H9 (cell line): ENCODE measurements at regions not wholly inside any gene's neighbourhood (a gene's known extent, or its start where the extent isn't known, plus 50 kb on each side); places are given as distances from the start of the nearest gene placed in this dataset.

Experiments
- DNase-seq: peaks from one replicate; pipeline ENCODE4 v3.0.0-alpha.2; 2017
- H2AFZ ChIP-seq: one replicate; pipeline ENCODE4 v1.6.1; 2013; ENCODE audit warnings: mild to moderate bottlenecking, low read length, control low read depth, moderate library complexity
- H2AK5ac ChIP-seq: 2 replicates; pipeline ENCODE4 v1.6.1; 2013; ENCODE audit warnings: low read length, control low read depth, mixed read lengths; ENCODE audit not compliant: insufficient read length
- H2BK120ac ChIP-seq: one replicate; pipeline ENCODE4 v1.6.1; 2013; ENCODE audit warnings: low read depth, mild to moderate bottlenecking, low read length, control low read depth, inconsistent platforms; ENCODE audit not compliant: poor library complexity, severe bottlenecking
- H2BK12ac ChIP-seq: 2 replicates; pipeline ENCODE4 v1.6.1; 2013; ENCODE audit warnings: low read length, control low read depth, mixed read lengths, low read depth; ENCODE audit not compliant: insufficient read length
- H2BK15ac ChIP-seq: 2 replicates; pipeline ENCODE4 v1.6.1; 2013; ENCODE audit warnings: low read depth, low read length, control low read depth
- H2BK20ac ChIP-seq: one replicate; pipeline ENCODE4 v1.6.1; 2013; ENCODE audit warnings: low read depth, mild to moderate bottlenecking, low read length, control low read depth, inconsistent platforms; ENCODE audit not compliant: poor library complexity, severe bottlenecking
- H2BK5ac ChIP-seq: 2 replicates; pipeline ENCODE4 v1.6.1; 2013; ENCODE audit warnings: low read length, control low read depth, mixed read lengths; ENCODE audit not compliant: insufficient read length
- H3K14ac ChIP-seq: 2 replicates; pipeline ENCODE4 v1.6.1; 2013; ENCODE audit warnings: low read length, control low read depth; ENCODE audit not compliant: insufficient read depth
- H3K18ac ChIP-seq: 2 replicates; pipeline ENCODE4 v1.6.1; 2013; ENCODE audit warnings: low read depth, mild to moderate bottlenecking, mixed read lengths, low read length, control low read depth; ENCODE audit not compliant: insufficient read length
- H3K23ac ChIP-seq: 2 replicates; pipeline ENCODE4 v1.6.1; 2013; ENCODE audit warnings: low read length, control low read depth, mixed read lengths, low read depth; ENCODE audit not compliant: insufficient read length
- H3K23me2 ChIP-seq: 2 replicates; pipeline ENCODE4 v1.6.1; 2013; ENCODE audit warnings: low read depth, mild to moderate bottlenecking, mixed read lengths, low read length, control low read depth; ENCODE audit not compliant: insufficient read length, poor library complexity, severe bottlenecking
- H3K27ac ChIP-seq: 2 replicates; pipeline ENCODE4 v1.5.1; 2013; ENCODE audit warnings: low read length, control low read depth, mixed read lengths, low read depth; ENCODE audit not compliant: insufficient read length
- H3K27me3 ChIP-seq: 2 replicates; pipeline ENCODE4 v1.6.1; 2013; ENCODE audit warnings: low read length, control low read depth, inconsistent platforms; ENCODE audit not compliant: insufficient read depth
- H3K4ac ChIP-seq: 2 replicates; pipeline ENCODE4 v1.6.1; 2013; ENCODE audit warnings: low read depth, mild to moderate bottlenecking, control low read depth, inconsistent platforms, low read length, moderate library complexity
- H3K4me1 ChIP-seq: 2 replicates; pipeline ENCODE4 v1.6.1; 2013; ENCODE audit warnings: low read length, control low read depth, inconsistent platforms; ENCODE audit not compliant: insufficient read depth
- H3K4me2 ChIP-seq: 2 replicates; pipeline ENCODE4 v1.6.1; 2013; ENCODE audit warnings: low read length, control low read depth, mixed read lengths; ENCODE audit not compliant: insufficient read length, insufficient read depth
- H3K56ac ChIP-seq: 2 replicates; pipeline ENCODE4 v1.6.1; 2013; ENCODE audit warnings: low read depth, mild to moderate bottlenecking, mixed read lengths, low read length, control low read depth; ENCODE audit not compliant: insufficient read length
- H3K79me1 ChIP-seq: 2 replicates; pipeline ENCODE4 v1.6.1; 2013; ENCODE audit warnings: low read depth, mild to moderate bottlenecking, moderate library complexity, low read length, control low read depth, inconsistent platforms; ENCODE audit not compliant: insufficient read depth, poor library complexity, severe bottlenecking
- H3K79me2 ChIP-seq: 2 replicates; pipeline ENCODE4 v1.6.1; 2013; ENCODE audit warnings: low read length, control low read depth, inconsistent platforms; ENCODE audit not compliant: insufficient read depth
- H3K9ac ChIP-seq: 2 replicates; pipeline ENCODE4 v1.6.1; 2013; ENCODE audit warnings: low read length, control low read depth, mixed read lengths; ENCODE audit not compliant: insufficient read length; ENCODE audit errors: extremely low read depth
- H3K9me3 ChIP-seq: one replicate; pipeline ENCODE4 v1.6.1; 2013; ENCODE audit warnings: low read depth, low read length, inconsistent platforms; ENCODE audit not compliant: control insufficient read depth
- H3T11ph ChIP-seq: one replicate; pipeline ENCODE4 v1.6.1; 2013; ENCODE audit warnings: mild to moderate bottlenecking, low read length, control low read depth, inconsistent platforms
- H4K20me1 ChIP-seq: one replicate; pipeline ENCODE4 v1.6.1; 2013; ENCODE audit not compliant: control insufficient read depth, insufficient read length, insufficient read depth
- H4K5ac ChIP-seq: 2 replicates; pipeline ENCODE4 v1.6.1; 2013; ENCODE audit warnings: low read depth, mild to moderate bottlenecking, mixed read lengths, low read length, control low read depth; ENCODE audit not compliant: insufficient read length
- H4K8ac ChIP-seq: replicated peaks from 2 replicates; pipeline ENCODE4 v1.6.1; 2013; ENCODE audit warnings: low read length, control low read depth, mixed read lengths, low read depth; ENCODE audit not compliant: insufficient read length
- H4K91ac ChIP-seq: 2 replicates; pipeline ENCODE4 v1.6.1; 2013; ENCODE audit warnings: low read depth, mild to moderate bottlenecking, moderate library complexity, mixed read lengths, low read length, control low read depth; ENCODE audit not compliant: insufficient read length
- H3K27ac Mint-ChIP-seq, 3 experiments: 2 replicates in 2 of 3; 3 replicates in 1 of 3; pipeline ENCODE4 v1.8.0; 2020 to 2021; ENCODE audit warnings: mixed read lengths in 3 of 3, mild to moderate bottlenecking in 1 of 3, moderate library complexity in 1 of 3
- H3K27me3 Mint-ChIP-seq: 2 replicates; pipeline ENCODE4 v1.8.0; 2021; ENCODE audit warnings: low read depth, mild to moderate bottlenecking, moderate library complexity, mixed read lengths
- H3K36me3 Mint-ChIP-seq, 3 experiments: 2 replicates in 2 of 3; 3 replicates in 1 of 3; pipeline ENCODE4 v1.8.0; 2020 to 2021; ENCODE audit warnings: low read depth in 3 of 3, mixed read lengths in 3 of 3; ENCODE audit not compliant: insufficient read depth in 1 of 3
- H3K4me1 Mint-ChIP-seq, 2 experiments: 2 replicates each; pipeline ENCODE4 v1.8.0; 2020; ENCODE audit warnings: mixed read lengths in 2 of 2
- H3K4me3 Mint-ChIP-seq, 2 experiments: 2 replicates in 1 of 2; 3 replicates in 1 of 2; pipeline ENCODE4 v1.8.0; 2020 to 2021; ENCODE audit warnings: mild to moderate bottlenecking in 2 of 2, mixed read lengths in 2 of 2, moderate library complexity in 1 of 2
- H3K9me3 Mint-ChIP-seq, 2 experiments: 2 replicates in 1 of 2; 3 replicates in 1 of 2; pipeline ENCODE4 v1.8.0; 2020; ENCODE audit warnings: mild to moderate bottlenecking in 2 of 2, mixed read lengths in 2 of 2, moderate library complexity in 1 of 2
- CTCF ChIP-seq: fragments of 200-600 bp; sonication (generic); conservative IDR thresholded peaks from 3 replicates; pipeline ENCODE4 v1.8.0; 2021; ENCODE audit warnings: antibody characterized with exemption, mild to moderate bottlenecking
- WGBS: extraction: QIAGEN DNeasy Blood & Tissue Kit; methylation state at CpG from one replicate; pipeline ENCODE4 v1.1.7; 2013; ENCODE audit warnings: missing lambda C conversion rate, low lambda C conversion rate, mixed read lengths; ENCODE audit not compliant: insufficient read length; ENCODE audit errors: extremely low coverage; 5-methylcytosine and 5-hydroxymethylcytosine counted together

GRCh38 chr5:124961521-124961920, 215.1 kb upstream of the ZNF608 start:
- no peak overlapping the region for H3K18ac ChIP-seq
- Mint-ChIP-seq H3K36me3 (0 out of 7 replicates have a peak, but pooled peaks cover 0 to 8% (median 0%) of the 10 kb centered on the region in 3 experiments), H3K4me3 (no peak overlapping the region), H3K27me3 (no peaks in the 10 kb centered on the region), H3K4me1 (peaks cover 24% of the 10 kb centered on the region in 2 experiments), H3K27ac (no peak overlapping the region; a peak in 1 of 7 replicates), H3K9me3 (peaks cover 0 to 3% of the 10 kb centered on the region in 2 experiments; a peak in 2 of 5 replicates)
- no peak overlapping the region for H3K9ac ChIP-seq
- H2BK20ac ChIP-seq = no peak overlapping the region
- no peaks in the 10 kb centered on the region for H3K27me3 ChIP-seq
- no peak overlapping the region for H3K23ac ChIP-seq
- no peak overlapping the region for H2BK12ac ChIP-seq
- H4K91ac ChIP-seq = no peak overlapping the region
- no peak overlapping the region for H2BK15ac ChIP-seq
- H2AK5ac ChIP-seq = no peak overlapping the region
- H3K14ac ChIP-seq = no peak overlapping the region
- no peak overlapping the region for H2BK5ac ChIP-seq
- H2AFZ ChIP-seq = no peak overlapping the region
- no peak overlapping the region for H3K4me2 ChIP-seq
- no peak overlapping the region for H3K56ac ChIP-seq
- no peak overlapping the region for H3T11ph ChIP-seq
- no peak overlapping the region for H3K4ac ChIP-seq
- no peak overlapping the region for H4K5ac ChIP-seq
- no peaks in the 10 kb centered on the region for H3K79me2 ChIP-seq
- no peak overlapping the region for H2BK120ac ChIP-seq
- peaks cover 4% of the 10 kb centered on the region; the same call in 1 of the 2 replicates for H3K4me1 ChIP-seq
- no peak for DNase-seq
- WGBS = no CpG with 5 or more reads among the region's 4 CpGs
- no peak overlapping the region for H4K8ac ChIP-seq
- H4K20me1 ChIP-seq = no peaks in the 10 kb centered on the region
- no peaks in the 10 kb centered on the region for H3K79me1 ChIP-seq
- TF ChIP-seq CTCF = no peak
- no peaks in the 10 kb centered on the region for H3K9me3 ChIP-seq
- H3K23me2 ChIP-seq = no peaks in the 10 kb centered on the region
- no peak overlapping the region for H3K27ac ChIP-seq
